ENCODE measurements at regions not wholly inside any gene's neighbourhood (a gene's known extent, or its start where the extent isn't known, plus 50 kb on each side); places are given as distances from the start of the nearest gene placed in this dataset.
A peak's percentile ranks its signal among the peaks of the same experiment; 100 is the strongest.

- H3K27me3 ChIP-seq (replicated peaks; ENCODE audit: control insufficient read depth, insufficient read depth, low read length): no peaks in the 10 kb centered on the region
- no peak overlapping the region for H3K4me3 ChIP-seq (ENCODE audit: low read depth, low read length)
- no peaks in the 10 kb centered on the region for H3K36me3 ChIP-seq (ENCODE audit: control insufficient read depth, insufficient read depth, low read length)
- H3K4me3 Mint-ChIP-seq (ENCODE audit: unreplicated experiment): no peak overlapping the region
- no peaks in the 10 kb centered on the region for H3K27me3 Mint-ChIP-seq (ENCODE audit: insufficient read depth, unreplicated experiment)
- peaks cover 19% of the 10 kb centered on the region for H3K36me3 Mint-ChIP-seq (ENCODE audit: insufficient read depth, unreplicated experiment)
- no peaks in the 10 kb centered on the region for H3K9me3 ChIP-seq
- intact Hi-C loops (cut with micrococcal nuclease; ENCODE audit: unreplicated experiment): no loop called here
- ChIA-PET POLR2A (no interaction called here), CTCF (no interaction called here)
- peaks cover 26% of the 10 kb centered on the region for H3K4me1 Mint-ChIP-seq (ENCODE audit: low read depth, unreplicated experiment)
- no peak for DNase-seq
- TF ChIP-seq, protein P1, sequence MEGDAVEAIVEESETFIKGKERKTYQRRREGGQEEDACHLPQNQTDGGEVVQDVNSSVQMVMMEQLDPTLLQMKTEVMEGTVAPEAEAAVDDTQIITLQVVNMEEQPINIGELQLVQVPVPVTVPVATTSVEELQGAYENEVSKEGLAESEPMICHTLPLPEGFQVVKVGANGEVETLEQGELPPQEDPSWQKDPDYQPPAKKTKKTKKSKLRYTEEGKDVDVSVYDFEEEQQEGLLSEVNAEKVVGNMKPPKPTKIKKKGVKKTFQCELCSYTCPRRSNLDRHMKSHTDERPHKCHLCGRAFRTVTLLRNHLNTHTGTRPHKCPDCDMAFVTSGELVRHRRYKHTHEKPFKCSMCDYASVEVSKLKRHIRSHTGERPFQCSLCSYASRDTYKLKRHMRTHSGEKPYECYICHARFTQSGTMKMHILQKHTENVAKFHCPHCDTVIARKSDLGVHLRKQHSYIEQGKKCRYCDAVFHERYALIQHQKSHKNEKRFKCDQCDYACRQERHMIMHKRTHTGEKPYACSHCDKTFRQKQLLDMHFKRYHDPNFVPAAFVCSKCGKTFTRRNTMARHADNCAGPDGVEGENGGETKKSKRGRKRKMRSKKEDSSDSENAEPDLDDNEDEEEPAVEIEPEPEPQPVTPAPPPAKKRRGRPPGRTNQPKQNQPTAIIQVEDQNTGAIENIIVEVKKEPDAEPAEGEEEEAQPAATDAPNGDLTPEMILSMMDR (IDR thresholded peaks at IDR 0.05; ENCODE audit: insufficient read depth in 1 of 2, low read depth in 1 of 2, low read length in 1 of 2, severe bottlenecking in 1 of 2, unreplicated experiment in 1 of 2): no peak
- H3K27ac Mint-ChIP-seq (ENCODE audit: unreplicated experiment): peak overlapping the region; percentile 1
- H3K9me3 Mint-ChIP-seq (ENCODE audit: unreplicated experiment): no peaks in the 10 kb centered on the region
- H3K4me1 ChIP-seq: peaks cover 15% of the 10 kb centered on the region
- no TSS peak for BruUV-seq (replicated peaks)
Measured at GRCh38 chr2:113812204-113812603, 55.8 kb upstream of the SLC35F5 start.

DNA sequence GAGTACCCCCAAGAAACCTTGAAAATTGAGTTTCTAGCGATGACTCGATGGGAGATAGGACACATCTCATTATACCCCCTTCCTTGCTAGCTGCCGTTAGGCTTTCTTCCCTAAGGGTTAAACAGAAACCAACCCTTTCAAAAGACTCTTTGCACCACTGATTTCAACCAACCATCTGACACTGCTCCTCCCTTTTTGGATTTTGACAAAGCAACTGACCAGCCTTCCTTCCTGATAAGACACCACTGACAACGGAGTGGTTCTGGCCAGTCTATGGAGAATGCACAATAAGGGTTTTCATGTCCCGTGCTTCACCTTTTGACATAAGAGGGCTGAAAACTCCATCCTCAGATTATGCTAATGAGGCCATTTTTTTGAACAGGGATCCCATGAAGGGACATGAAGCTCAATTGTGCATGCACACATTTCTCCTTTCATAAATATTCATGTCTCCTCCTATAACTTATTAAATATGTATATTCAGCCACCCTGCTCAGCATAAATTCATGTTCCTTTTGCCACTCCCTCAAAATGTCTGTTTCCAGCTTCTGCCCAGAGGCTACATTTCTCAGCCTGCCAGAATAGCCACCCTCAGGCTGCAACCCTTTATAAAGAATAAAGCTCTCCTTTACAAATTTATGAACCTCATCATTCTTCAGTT, 52.8 kb upstream of the SLC35F5 start:
- Histone ChIP-seq H3K27me3 (replicated peaks; ENCODE audit: control insufficient read depth, insufficient read depth, low read length) (no peaks in the 10 kb centered on the region), H3K4me1 (peaks cover 43% of the 10 kb centered on the region), H3K4me3 (ENCODE audit: low read depth, low read length) (no peak overlapping the region), H3K36me3 (ENCODE audit: control insufficient read depth, insufficient read depth, low read length) (no peaks in the 10 kb centered on the region), H3K9me3 (no peaks in the 10 kb centered on the region)
- BruUV-seq (replicated peaks): no TSS peak
- POLR2A ChIA-PET: interaction anchor here (0.5 kb wide), 1 partner anchor 14 kb away, joined by 4 read pairs; no protein-coding TSS in a partner anchor
- intact Hi-C loops (cut with micrococcal nuclease; ENCODE audit: unreplicated experiment): no loop called here
- Mint-ChIP-seq H3K27me3 (ENCODE audit: insufficient read depth, unreplicated experiment) (no peaks in the 10 kb centered on the region), H3K4me1 (ENCODE audit: low read depth, unreplicated experiment) (peaks cover 38% of the 10 kb centered on the region), H3K4me3 (ENCODE audit: unreplicated experiment) (no peak overlapping the region), H3K9me3 (ENCODE audit: unreplicated experiment) (no peaks in the 10 kb centered on the region), H3K36me3 (ENCODE audit: insufficient read depth, unreplicated experiment) (peaks cover 19% of the 10 kb centered on the region), H3K27ac (ENCODE audit: unreplicated experiment) (no peak overlapping the region)
- DNase-seq: no peak
- TF ChIP-seq, protein P1 (IDR thresholded peaks at IDR 0.05; ENCODE audit: insufficient read depth in 1 of 2, low read depth in 1 of 2, low read length in 1 of 2, severe bottlenecking in 1 of 2, unreplicated experiment in 1 of 2): no peak
- CTCF ChIA-PET: no interaction called here

GRCh38 chr2:113807721-113808120, 51.3 kb upstream of the SLC35F5 start:
- ChIA-PET CTCF (no interaction called here), POLR2A (no interaction called here)
- intact Hi-C loops (cut with micrococcal nuclease; ENCODE audit: unreplicated experiment): no loop called here
- Mint-ChIP-seq H3K4me1 (ENCODE audit: low read depth, unreplicated experiment) (peaks cover 50% of the 10 kb centered on the region), H3K27me3 (ENCODE audit: insufficient read depth, unreplicated experiment) (no peaks in the 10 kb centered on the region), H3K4me3 (ENCODE audit: unreplicated experiment) (no peak overlapping the region), H3K36me3 (ENCODE audit: insufficient read depth, unreplicated experiment) (peaks cover 19% of the 10 kb centered on the region), H3K9me3 (ENCODE audit: unreplicated experiment) (no peaks in the 10 kb centered on the region), H3K27ac (ENCODE audit: unreplicated experiment) (peak overlapping the region; percentile 62)
- DNase-seq: no peak
- no TSS peak for BruUV-seq (replicated peaks)
- Histone ChIP-seq H3K4me3 (ENCODE audit: low read depth, low read length) (no peak overlapping the region), H3K27me3 (replicated peaks; ENCODE audit: control insufficient read depth, insufficient read depth, low read length) (no peaks in the 10 kb centered on the region), H3K36me3 (ENCODE audit: control insufficient read depth, insufficient read depth, low read length) (no peaks in the 10 kb centered on the region), H3K4me1 (peaks cover 57% of the 10 kb centered on the region), H3K9me3 (no peaks in the 10 kb centered on the region)
- TF ChIP-seq, protein P1 (IDR thresholded peaks at IDR 0.05; ENCODE audit: insufficient read depth in 1 of 2, low read depth in 1 of 2, low read length in 1 of 2, severe bottlenecking in 1 of 2, unreplicated experiment in 1 of 2): no peak

Measured in Caco-2 (cell line).